K562 (cell line): ENCODE measurements at regions not wholly inside any gene's neighbourhood (a gene's known extent, or its start where the extent isn't known, plus 50 kb on each side); places are given as distances from the start of the nearest gene placed in this dataset.

Experiments
- ATAC-seq: fragments of 200-7000 bp; cut with Tn5 transposase; 3 replicates; pipeline ENCODE4 v1.9.1; 2020; ENCODE audit warnings: moderate library complexity
- BruUV-seq: library from RNA; stranded (reverse); fragments of 400-500 nt; replicated peaks from 2 replicates; lab custom pipeline; 2021; lab: Mats Ljungman, UMichigan
- CTCF ChIA-PET: fragments of 300-600 bp; formaldehyde crosslinking; extraction: SDS; loops from one replicate; lab custom pipeline; 2021; ENCODE audit warnings: low intra/inter-chr PET ratio; lab: Yijun Ruan, JAX
- POLR2A ChIA-PET: fragments of 300-600, 350-650 bp; sonication (Branson Sonifier 250); formaldehyde crosslinking; extraction: SDS; loops from one replicate; lab custom pipeline; 2021; ENCODE audit warnings: antibody characterized with exemption, inconsistent platforms; lab: Yijun Ruan, JAX
- DNase-seq, 4 experiments: peaks; one replicate each; pipeline versions ENCODE4 v3.0.0 to v3.0.0-alpha.2; 2011 to 2018; ENCODE audit warnings: low spot score in 3 of 4, mixed read lengths in 3 of 4; ENCODE audit errors: extremely low read depth in 1 of 4
- FAIRE-seq: peaks from 2 replicates; lab custom pipeline; 2011; peaks lifted over from hg19 to GRCh38; lab: Jason Lieb, UNC
- H2AFZ ChIP-seq: 2 replicates; pipeline ENCODE4 v1.6.0; 2011; ENCODE audit warnings: low read depth, low read length, control low read depth, inconsistent platforms
- H3K27ac ChIP-seq: fragments of 200-600 bp; 3 replicates; pipeline ENCODE4 v1.8.0; 2011; ENCODE audit warnings: low read depth, mild to moderate bottlenecking, control low read depth, inconsistent platforms, low read length, moderate library complexity, mixed read lengths; ENCODE audit errors: extremely low read depth
- H3K27me3 ChIP-seq, 2 experiments: fragments of 300-600 bp in 1 of 2; 2 replicates in 1 of 2; 3 replicates in 1 of 2; pipeline versions ENCODE4 v1.6.0 to v1.8.0; 2011; ENCODE audit warnings: inconsistent platforms in 2 of 2, low read length in 2 of 2, mild to moderate bottlenecking in 1 of 2, mixed read lengths in 1 of 2, moderate library complexity in 1 of 2; ENCODE audit not compliant: control insufficient read depth in 2 of 2, insufficient read depth in 2 of 2
- H3K36me3 ChIP-seq: fragments of 300-600 bp; 3 replicates; pipeline ENCODE4 v1.8.0; 2011; ENCODE audit warnings: mild to moderate bottlenecking, low read length, inconsistent platforms; ENCODE audit not compliant: control insufficient read depth, insufficient read depth
- H3K4me1 ChIP-seq, 2 experiments: fragments of 200-600 bp in 1 of 2; replicated peaks in 1 of 2; 2 replicates in 1 of 2; 3 replicates in 1 of 2; pipeline versions ENCODE4 v1.5.1 to v1.8.0; 2011; ENCODE audit warnings: inconsistent platforms in 2 of 2, low read length in 2 of 2, mild to moderate bottlenecking in 1 of 2, mixed read lengths in 1 of 2, moderate library complexity in 1 of 2; ENCODE audit not compliant: control insufficient read depth in 2 of 2, insufficient read depth in 2 of 2
- H3K4me2 ChIP-seq: 2 replicates; pipeline ENCODE4 v1.6.1; 2011; ENCODE audit warnings: low read length, control low read depth, inconsistent platforms, mixed read lengths; ENCODE audit not compliant: insufficient read depth
- H3K4me3 ChIP-seq: fragments of 200-600 bp; sonication (generic), shearing (Covaris generic); 2 replicates; pipeline ENCODE4 v1.5.1; 2016; ENCODE audit warnings: control low read depth, inconsistent platforms
- H3K79me2 ChIP-seq: fragments of 200-600 bp; 3 replicates; pipeline ENCODE4 v1.8.0; 2011; ENCODE audit warnings: low read length, inconsistent platforms; ENCODE audit not compliant: control insufficient read depth, insufficient read depth
- H3K9ac ChIP-seq, 2 experiments: 2 replicates each; pipeline versions ENCODE4 v1.6.0 to v1.6.1; 2011; ENCODE audit warnings: low read depth in 2 of 2, low read length in 2 of 2, control low read depth in 1 of 2, inconsistent platforms in 1 of 2, mild to moderate bottlenecking in 1 of 2, mixed read lengths in 1 of 2; ENCODE audit not compliant: insufficient read depth in 1 of 2
- H3K9me1 ChIP-seq: one replicate; pipeline ENCODE4 v1.6.0; 2011; ENCODE audit warnings: inconsistent platforms, mild to moderate bottlenecking, low read length, moderate library complexity; ENCODE audit not compliant: control insufficient read depth, insufficient read depth
- H3K9me3 ChIP-seq: replicated peaks from 2 replicates; pipeline ENCODE4 v1.5.1; 2011; ENCODE audit warnings: low read depth, low read length, inconsistent platforms; ENCODE audit not compliant: control insufficient read depth, insufficient read depth
- H4K20me1 ChIP-seq: replicated peaks from 2 replicates; pipeline ENCODE4 v1.6.1; 2011; ENCODE audit warnings: low read length, inconsistent platforms, mixed read lengths; ENCODE audit not compliant: control insufficient read depth, insufficient read depth
- SMAD1 ChIP-seq: fragments of 150-350 bp; IDR thresholded peaks from 2 replicates; pipeline ENCODE4 v1.6.1; 2014; ENCODE audit warnings: low read length, low read depth; ENCODE audit not compliant: partially characterized antibody
- TAF7 ChIP-seq: fragments of 450-650 bp; IDR thresholded peaks from 2 replicates; pipeline ENCODE4 v1.6.1; 2016; ENCODE audit warnings: missing genetic modification characterization, missing compliant biosample characterization
- TCF7L2 ChIP-seq: fragments of 150-350 bp; IDR thresholded peaks from 2 replicates; pipeline ENCODE4 v1.6.1; 2016; ENCODE audit warnings: low read depth, mild to moderate bottlenecking, low read length, moderate library complexity
- THRAP3 ChIP-seq: fragments of 450-650 bp; IDR thresholded peaks from 2 replicates; pipeline ENCODE4 v1.6.1; 2016; ENCODE audit warnings: mild to moderate bottlenecking, inconsistent platforms, borderline replicate concordance
- ZFX ChIP-seq: sonication (generic); formaldehyde crosslinking; IDR thresholded peaks from 2 replicates; pipeline ENCODE4 v1.8.0; 2022; ENCODE audit warnings: mild to moderate bottlenecking, missing genetic modification reagents, moderate library complexity
- ZNF324 ChIP-seq: fragments of 250-450 bp; sonication (Bioruptor Pico); IDR thresholded peaks from 2 replicates; pipeline ENCODE4 v1.4.0; 2020; ENCODE audit warnings: mild to moderate bottlenecking
- ZNF408 ChIP-seq: fragments of 250-450 bp; sonication (Bioruptor Pico); IDR thresholded peaks from 2 replicates; pipeline ENCODE4 v1.4.0; 2020; ENCODE audit warnings: low read depth, mild to moderate bottlenecking, moderate library complexity
- ZNF57 ChIP-seq: fragments of 450-650 bp; formaldehyde crosslinking; IDR thresholded peaks from 2 replicates; pipeline ENCODE4 v1.4.0; 2020; ENCODE audit warnings: mild to moderate bottlenecking, moderate library complexity
- ZNF77 ChIP-seq: fragments of 250-450 bp; sonication (Bioruptor Pico); IDR thresholded peaks from 2 replicates; pipeline ENCODE4 v1.5.0; 2020
- WGBS: fragments of 100-300 bp; shearing (Covaris generic); methylation state at CpG from one replicate; pipeline ENCODE4 v1.1.6; 2016; ENCODE audit warnings: low coverage, mixed read lengths; ENCODE audit not compliant: insufficient coverage; ENCODE audit errors: missing lambda C conversion rate; 5-methylcytosine and 5-hydroxymethylcytosine counted together
- in situ Hi-C: fragments of 300-500 bp; cut with MboI; formaldehyde crosslinking; loops from 4 replicates; pipeline ENCODE4 v1.15.0; 2018; ENCODE audit warnings: inconsistent platforms, mixed read lengths
- intact Hi-C: fragments of 100-400 bp; cut with micrococcal nuclease; formaldehyde crosslinking; loops from 2 replicates; pipeline ENCODE4 v1.14.2; 2022
- TF ChIP-seq, protein P1 (sequence below): sonication (generic); formaldehyde crosslinking; IDR thresholded peaks from 2 replicates; pipeline ENCODE4 v1.8.0; 2022; ENCODE audit warnings: mild to moderate bottlenecking, missing genetic modification reagents
- TF ChIP-seq, protein P2 (sequence below), 2 experiments: fragments of 450-650 bp; IDR thresholded peaks; 2 replicates each; pipeline ENCODE4 v1.6.1; 2016

DNA sequence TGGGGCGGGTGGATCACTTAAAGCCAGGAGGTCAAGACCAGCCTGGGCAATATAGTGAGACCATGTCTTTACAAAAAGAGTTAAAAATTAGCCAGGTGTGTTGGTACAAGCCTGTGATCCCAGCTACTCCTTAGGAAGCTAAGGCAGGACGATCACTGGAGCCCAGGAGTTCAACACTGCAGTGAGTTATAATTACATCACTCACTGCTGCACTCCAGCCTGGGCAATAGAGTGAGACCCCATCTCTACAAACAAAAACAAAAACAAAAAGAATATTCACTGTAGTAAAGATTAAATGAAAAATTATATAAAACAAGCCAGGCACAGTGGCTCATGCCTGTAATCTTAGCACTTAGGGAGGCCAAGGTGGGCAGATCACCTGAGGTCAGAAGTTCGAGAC, 1047.6 kb upstream of the AUTS2 start:
- Histone ChIP-seq H3K9me3 (no peaks in the 10 kb centered on the region), H3K36me3 (no peaks in the 10 kb centered on the region), H3K79me2 (no peaks in the 10 kb centered on the region), H3K4me3 (no peak overlapping the region), H3K27me3 (no peaks in the 10 kb centered on the region; a peak in 1 of 5 replicates), H3K4me1 (no peaks in the 10 kb centered on the region), H3K27ac (no peak overlapping the region), H2AFZ (no peak overlapping the region), H3K4me2 (no peak overlapping the region), H3K9ac (no peak overlapping the region), H4K20me1 (no peaks in the 10 kb centered on the region), H3K9me1 (no peaks in the 10 kb centered on the region)
- intact Hi-C loops (no loop called here), in situ Hi-C loops (no loop called here)
- BruUV-seq, result no TSS peak
- FAIRE-seq, result no peak
- no peak for DNase-seq
- ChIA-PET CTCF (no interaction called here), POLR2A (no interaction called here)
- WGBS, result 0% methylated on average over 3 of the region's 3 CpGs
- TF ChIP-seq THRAP3, result no peak
- TF ChIP-seq ZNF77 (CRISPR knock-in tag), result no peak
- no peak for TF ChIP-seq SMAD1
- TF ChIP-seq, protein P1, sequence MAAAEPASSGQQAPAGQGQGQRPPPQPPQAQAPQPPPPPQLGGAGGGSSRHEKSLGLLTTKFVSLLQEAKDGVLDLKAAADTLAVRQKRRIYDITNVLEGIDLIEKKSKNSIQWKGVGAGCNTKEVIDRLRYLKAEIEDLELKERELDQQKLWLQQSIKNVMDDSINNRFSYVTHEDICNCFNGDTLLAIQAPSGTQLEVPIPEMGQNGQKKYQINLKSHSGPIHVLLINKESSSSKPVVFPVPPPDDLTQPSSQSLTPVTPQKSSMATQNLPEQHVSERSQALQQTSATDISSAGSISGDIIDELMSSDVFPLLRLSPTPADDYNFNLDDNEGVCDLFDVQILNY (CRISPR knock-in tag), result no peak
- no peak for TF ChIP-seq ZFX
- TF ChIP-seq TCF7L2, result no peak
- TF ChIP-seq, protein P2, sequence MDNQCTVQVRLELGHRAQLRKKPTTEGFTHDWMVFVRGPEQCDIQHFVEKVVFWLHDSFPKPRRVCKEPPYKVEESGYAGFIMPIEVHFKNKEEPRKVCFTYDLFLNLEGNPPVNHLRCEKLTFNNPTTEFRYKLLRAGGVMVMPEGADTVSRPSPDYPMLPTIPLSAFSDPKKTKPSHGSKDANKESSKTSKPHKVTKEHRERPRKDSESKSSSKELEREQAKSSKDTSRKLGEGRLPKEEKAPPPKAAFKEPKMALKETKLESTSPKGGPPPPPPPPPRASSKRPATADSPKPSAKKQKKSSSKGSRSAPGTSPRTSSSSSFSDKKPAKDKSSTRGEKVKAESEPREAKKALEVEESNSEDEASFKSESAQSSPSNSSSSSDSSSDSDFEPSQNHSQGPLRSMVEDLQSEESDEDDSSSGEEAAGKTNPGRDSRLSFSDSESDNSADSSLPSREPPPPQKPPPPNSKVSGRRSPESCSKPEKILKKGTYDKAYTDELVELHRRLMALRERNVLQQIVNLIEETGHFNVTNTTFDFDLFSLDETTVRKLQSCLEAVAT (IDR thresholded peaks at IDR 0.05), result no peak
- TF ChIP-seq ZNF324, result no peak
- TF ChIP-seq TAF7 (tag), result no peak
- TF ChIP-seq ZNF57, result no peak
- no peak for TF ChIP-seq ZNF408
- ATAC-seq, result no peak
